ENCODE measurements at regions not wholly inside any gene's neighbourhood (a gene's known extent, or its start where the extent isn't known, plus 50 kb on each side); places are given as distances from the start of the nearest gene placed in this dataset.
A peak's percentile ranks its signal among the peaks of the same experiment; 100 is the strongest.

DNA sequence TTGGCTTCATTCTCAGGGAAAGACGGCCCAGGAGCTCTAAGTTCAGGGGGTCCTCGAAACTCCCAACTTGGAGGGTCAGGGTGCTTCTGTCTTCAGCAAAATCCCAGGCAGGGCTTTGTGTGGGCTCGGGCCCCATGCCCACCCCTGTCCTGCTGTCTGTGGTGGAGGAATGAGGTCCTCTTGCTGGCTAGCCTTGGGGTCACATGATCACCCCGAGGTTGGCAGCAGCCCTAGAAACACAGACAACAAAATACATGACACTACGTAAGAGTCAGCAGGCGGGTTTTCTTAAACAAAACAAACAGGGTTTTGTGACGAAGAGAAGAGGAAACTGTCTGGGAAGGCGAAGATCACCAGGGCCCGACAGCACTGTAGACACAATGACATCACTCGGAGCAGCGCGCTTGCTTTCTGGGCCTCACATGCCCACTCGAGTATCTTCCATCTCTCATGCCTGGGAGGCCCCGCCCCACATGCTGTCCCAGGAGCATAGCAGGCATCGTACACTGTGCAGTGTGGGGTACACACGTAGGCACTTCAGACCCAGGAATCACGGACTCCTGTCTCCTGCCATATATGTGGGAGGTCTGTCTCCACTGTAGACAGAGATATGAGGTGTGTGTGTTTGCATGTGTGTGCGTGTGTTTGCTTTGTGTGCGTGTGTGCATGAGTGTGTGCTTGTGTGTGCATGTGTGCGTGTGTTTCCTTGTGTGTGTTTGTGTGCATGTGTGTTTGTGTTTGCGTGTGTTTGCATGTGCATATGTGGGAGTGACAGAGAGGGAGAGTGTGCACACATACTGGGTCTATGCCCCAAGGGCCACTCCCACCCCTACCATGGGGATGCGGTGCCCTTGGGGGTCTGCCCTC lies 94.7 kb downstream of the SIK1 start:
- peaks cover 11% of the 10 kb centered on the region for H3K9me3 Mint-ChIP-seq
- H3K4me3 Mint-ChIP-seq: no peak overlapping the region
- no peak overlapping the region for H3K27ac Mint-ChIP-seq
- peaks cover 4% of the 10 kb centered on the region for H3K36me3 Mint-ChIP-seq (ENCODE audit: low read depth)
- no peaks in the 10 kb centered on the region for H3K27me3 Mint-ChIP-seq (ENCODE audit: low read depth)
- H3K4me1 Mint-ChIP-seq (ENCODE audit: low read depth): no peaks in the 10 kb centered on the region

DNA sequence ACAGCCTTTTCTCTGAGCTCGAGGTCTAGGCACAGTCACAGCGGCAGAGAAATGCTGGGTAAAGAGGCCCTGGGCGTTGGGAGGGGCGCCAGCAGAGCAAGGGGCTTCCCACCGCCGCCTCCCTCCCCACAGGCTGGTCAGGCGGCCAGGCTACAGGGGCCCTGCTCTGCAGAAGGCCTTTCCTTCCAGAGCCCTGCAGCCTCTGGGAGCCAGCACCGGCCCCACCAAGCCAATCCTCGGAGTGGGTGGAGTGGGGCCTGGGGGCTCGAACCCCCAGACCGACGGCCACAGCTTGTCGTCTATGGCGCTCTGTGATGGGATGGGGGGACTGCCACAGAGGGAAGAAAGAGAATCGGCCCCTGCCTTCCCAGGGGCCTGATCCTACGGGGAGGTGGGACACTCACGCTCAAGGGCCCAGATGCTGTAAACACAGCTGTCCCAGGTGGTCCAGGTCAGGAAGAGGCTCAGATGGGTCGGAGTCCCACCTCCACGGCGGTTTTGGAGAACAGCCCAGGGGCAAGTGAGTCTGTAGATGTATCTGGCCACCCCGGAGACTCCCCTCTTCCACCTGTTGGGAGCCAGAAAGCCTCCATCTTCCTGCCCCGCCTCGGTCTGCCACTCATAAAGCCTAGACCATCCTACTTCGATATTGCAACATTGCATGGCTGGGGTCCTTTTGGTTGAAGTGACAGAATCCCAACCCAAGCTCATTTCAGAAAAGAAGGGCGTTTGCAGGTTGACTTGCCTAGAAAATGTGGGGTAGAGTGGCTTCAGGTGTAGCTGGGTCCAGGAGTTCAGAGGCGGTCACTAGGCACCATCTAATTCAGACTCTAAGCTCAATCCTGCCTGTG lies 95.6 kb downstream of the SIK1 start:
- H3K27ac Mint-ChIP-seq: no peak overlapping the region

GRCh38 chr21:43330306-43330881 lies 96.5 kb downstream of the SIK1 start:
- Mint-ChIP-seq H3K27ac (no peak overlapping the region), H3K4me3 (no peak overlapping the region), H3K27me3 (ENCODE audit: low read depth) (no peaks in the 10 kb centered on the region), H3K36me3 (ENCODE audit: low read depth) (no peaks in the 10 kb centered on the region), H3K9me3 (peaks cover 4% of the 10 kb centered on the region), H3K4me1 (ENCODE audit: low read depth) (peaks cover 6% of the 10 kb centered on the region)

More for the DNA sequence above, 95.6 kb downstream of the SIK1 start:
- no peak overlapping the region for H3K4me3 Mint-ChIP-seq
- no peaks in the 10 kb centered on the region for H3K27me3 Mint-ChIP-seq (ENCODE audit: low read depth)
- H3K9me3 Mint-ChIP-seq: peaks cover 4% of the 10 kb centered on the region
- peaks cover 1% of the 10 kb centered on the region for H3K4me1 Mint-ChIP-seq (ENCODE audit: low read depth)
- H3K36me3 Mint-ChIP-seq (ENCODE audit: low read depth): no peaks in the 10 kb centered on the region

GRCh38 chr21:43329711-43330269 lies 97.1 kb downstream of the SIK1 start:
- Mint-ChIP-seq H3K4me1 (ENCODE audit: low read depth) (peaks cover 6% of the 10 kb centered on the region), H3K9me3 (peaks cover 4% of the 10 kb centered on the region), H3K4me3 (no peak overlapping the region), H3K36me3 (ENCODE audit: low read depth) (no peaks in the 10 kb centered on the region), H3K27ac (no peak overlapping the region), H3K27me3 (ENCODE audit: low read depth) (no peaks in the 10 kb centered on the region)

DNA sequence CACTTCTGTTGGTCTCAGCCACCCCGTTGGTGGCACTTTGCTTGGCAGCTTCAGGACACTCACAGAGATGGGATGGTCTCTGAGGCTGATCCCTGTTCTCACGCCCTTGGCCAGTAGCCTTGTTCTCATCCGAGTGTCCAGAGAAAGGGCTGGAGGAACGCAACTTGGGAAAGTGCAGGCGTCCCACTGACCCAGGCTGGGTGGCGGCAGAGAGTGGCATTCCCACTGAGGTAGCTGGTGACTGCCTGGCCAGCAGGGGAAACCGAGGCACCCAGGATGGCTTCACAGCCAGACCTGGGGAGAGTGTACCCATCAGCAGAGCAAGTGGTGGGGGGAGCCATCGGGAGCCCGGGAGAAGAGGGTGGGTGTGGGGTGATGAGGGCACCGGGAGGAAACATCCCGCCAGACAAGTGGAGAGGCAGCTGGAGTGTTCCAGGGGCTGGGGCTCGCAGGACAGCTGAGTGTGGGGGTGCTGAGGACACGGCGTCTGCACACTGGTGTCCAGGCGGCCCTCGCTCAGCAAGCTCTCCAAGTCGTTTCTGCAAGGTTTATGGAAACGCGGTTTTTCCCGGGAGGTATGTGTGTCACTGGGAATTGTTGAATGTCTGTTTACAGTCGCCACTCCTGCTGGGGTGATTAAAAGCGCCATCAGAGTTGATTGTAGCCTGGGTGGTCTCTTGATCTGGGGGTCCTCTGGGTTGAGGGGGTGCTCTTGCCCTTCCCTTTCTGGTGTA lies 97.8 kb downstream of the SIK1 start:
- Mint-ChIP-seq H3K36me3 (ENCODE audit: low read depth) (no peaks in the 10 kb centered on the region), H3K27me3 (ENCODE audit: low read depth) (no peaks in the 10 kb centered on the region), H3K9me3 (no peaks in the 10 kb centered on the region), H3K4me1 (ENCODE audit: low read depth) (peaks cover 6% of the 10 kb centered on the region), H3K4me3 (no peak overlapping the region), H3K27ac (no peak overlapping the region)

DNA sequence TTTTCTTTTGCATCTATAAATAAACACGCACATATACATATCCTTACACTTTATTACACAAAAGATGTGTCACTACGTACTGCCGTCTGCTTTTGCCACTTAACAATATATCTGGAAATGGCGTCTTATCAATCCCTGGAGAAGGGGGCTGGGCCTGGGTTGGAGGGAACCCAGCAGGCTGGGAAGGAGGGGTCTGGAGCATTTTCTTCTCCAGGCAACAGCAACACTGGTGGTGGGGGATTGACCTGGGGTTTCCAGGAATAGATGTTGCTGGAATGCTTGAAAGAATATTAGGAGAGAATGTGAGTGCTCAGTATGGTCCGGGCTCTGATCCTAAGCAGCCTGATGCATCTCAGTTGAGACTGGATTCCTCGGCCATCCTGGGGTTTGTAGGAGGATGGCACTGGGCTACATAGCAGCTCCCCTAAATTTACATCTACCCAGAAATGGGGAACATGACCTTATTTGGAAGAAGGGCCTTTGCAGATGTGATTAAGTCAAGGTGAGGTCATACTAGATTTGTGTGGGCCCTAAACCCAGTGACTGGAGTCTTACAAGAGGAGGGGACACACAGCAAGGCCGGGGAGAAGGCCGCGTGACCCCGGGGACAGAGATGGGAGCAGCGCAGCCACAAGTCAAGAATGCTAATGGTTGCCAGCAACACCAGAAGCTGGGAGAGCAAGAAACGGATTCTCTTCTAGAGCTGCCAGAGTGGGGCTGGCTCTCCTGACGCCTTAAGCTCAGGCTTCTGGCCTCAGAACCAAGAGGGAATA lies 98.6 kb downstream of the SIK1 start:
- H3K4me3 Mint-ChIP-seq: no peak overlapping the region

GRCh38 chr21:43325968-43326715 lies 100.8 kb downstream of the SIK1 start:
- Mint-ChIP-seq H3K27ac (peak overlapping the region; percentile 11), H3K9me3 (no peaks in the 10 kb centered on the region), H3K36me3 (ENCODE audit: low read depth) (no peaks in the 10 kb centered on the region), H3K27me3 (ENCODE audit: low read depth) (no peaks in the 10 kb centered on the region), H3K4me1 (ENCODE audit: low read depth) (peaks cover 6% of the 10 kb centered on the region), H3K4me3 (no peak overlapping the region)

More for the DNA sequence above, 98.6 kb downstream of the SIK1 start:
- Mint-ChIP-seq H3K4me1 (ENCODE audit: low read depth) (peaks cover 6% of the 10 kb centered on the region), H3K27ac (no peak overlapping the region), H3K36me3 (ENCODE audit: low read depth) (no peaks in the 10 kb centered on the region), H3K27me3 (ENCODE audit: low read depth) (no peaks in the 10 kb centered on the region), H3K9me3 (no peaks in the 10 kb centered on the region)

DNA sequence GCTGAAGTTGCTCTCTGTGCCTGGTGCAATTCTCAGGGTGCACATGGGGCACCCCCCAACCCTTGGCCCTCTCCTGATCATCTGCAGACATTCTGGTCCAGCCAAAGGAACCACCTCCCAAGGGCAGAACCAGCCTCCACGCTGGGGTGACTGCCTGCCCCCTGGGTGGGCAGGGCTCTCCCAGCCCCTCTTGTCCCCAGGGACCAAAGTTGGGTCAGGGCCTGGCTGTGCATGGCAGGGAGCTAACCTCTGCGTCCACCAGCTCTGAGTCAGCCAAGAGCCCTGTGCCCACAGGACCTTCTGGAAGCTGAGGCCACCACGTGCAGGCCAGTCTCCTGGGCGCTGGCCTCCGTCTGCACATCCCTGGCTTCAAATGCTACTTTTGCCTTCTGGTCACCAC lies 101.9 kb downstream of the SIK1 start:
- H3K4me3 Mint-ChIP-seq: no peak overlapping the region
- peaks cover 6% of the 10 kb centered on the region for H3K4me1 Mint-ChIP-seq (ENCODE audit: low read depth)
- peak overlapping the region; percentile 9 for H3K27ac Mint-ChIP-seq
- H3K36me3 Mint-ChIP-seq (ENCODE audit: low read depth): no peaks in the 10 kb centered on the region
- H3K27me3 Mint-ChIP-seq (ENCODE audit: low read depth): no peaks in the 10 kb centered on the region
- no peaks in the 10 kb centered on the region for H3K9me3 Mint-ChIP-seq

DNA sequence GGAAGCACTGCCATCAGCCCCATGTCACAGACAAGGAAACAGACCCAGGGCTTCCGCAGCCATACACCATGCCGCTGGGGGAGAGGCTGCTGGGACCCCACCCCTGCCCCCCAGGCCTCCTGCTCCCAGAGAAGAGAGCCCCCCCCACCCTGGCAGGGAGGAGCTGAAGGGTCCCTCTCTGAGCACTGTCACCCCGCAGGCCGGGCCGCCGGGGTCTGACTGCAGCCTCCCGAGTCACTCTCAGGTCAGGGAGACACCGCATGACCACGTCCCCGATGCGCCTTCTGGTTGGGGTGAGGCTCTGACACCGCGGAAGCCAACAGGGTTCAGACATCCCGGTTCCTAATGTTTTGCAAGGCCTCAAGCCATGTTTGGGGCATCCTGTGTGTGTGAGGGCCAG lies 102.3 kb downstream of the SIK1 start:
- Mint-ChIP-seq H3K27ac (no peak overlapping the region), H3K36me3 (ENCODE audit: low read depth) (no peaks in the 10 kb centered on the region), H3K4me3 (no peak overlapping the region), H3K27me3 (ENCODE audit: low read depth) (no peaks in the 10 kb centered on the region), H3K9me3 (no peaks in the 10 kb centered on the region), H3K4me1 (ENCODE audit: low read depth) (peaks cover 6% of the 10 kb centered on the region)

- Mint-ChIP-seq H3K4me1 (ENCODE audit: low read depth) (peaks cover 6% of the 10 kb centered on the region), H3K4me3 (no peak overlapping the region), H3K9me3 (no peaks in the 10 kb centered on the region), H3K36me3 (ENCODE audit: low read depth) (no peaks in the 10 kb centered on the region), H3K27ac (no peak overlapping the region), H3K27me3 (ENCODE audit: low read depth) (no peaks in the 10 kb centered on the region)
Measured at GRCh38 chr21:43323244-43324005, 103.5 kb downstream of the SIK1 start.

DNA sequence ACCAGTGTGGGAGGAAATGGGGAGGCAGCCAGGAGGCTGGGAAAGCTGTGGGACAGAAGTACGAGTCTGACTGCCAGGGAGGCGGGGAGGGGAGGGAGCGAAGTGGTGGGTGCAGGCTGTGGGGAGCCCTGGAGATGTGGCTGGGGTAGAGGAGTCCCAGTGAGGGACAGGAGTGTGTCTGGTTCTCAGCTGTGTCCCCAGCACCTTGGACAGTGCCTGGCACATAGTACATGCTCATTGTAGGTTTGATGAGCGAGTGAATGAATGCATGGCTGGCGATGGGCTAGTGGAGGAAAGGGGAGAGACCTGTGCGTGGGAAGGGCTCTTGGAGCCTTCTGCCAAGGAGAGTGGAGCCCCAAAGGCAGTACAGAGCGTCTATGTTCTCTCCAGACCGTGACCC lies 104.1 kb downstream of the SIK1 start:
- Mint-ChIP-seq H3K4me1 (ENCODE audit: low read depth) (peaks cover 6% of the 10 kb centered on the region), H3K9me3 (no peaks in the 10 kb centered on the region), H3K27me3 (ENCODE audit: low read depth) (no peaks in the 10 kb centered on the region), H3K36me3 (ENCODE audit: low read depth) (no peaks in the 10 kb centered on the region), H3K4me3 (no peak overlapping the region), H3K27ac (no peak overlapping the region)

DNA sequence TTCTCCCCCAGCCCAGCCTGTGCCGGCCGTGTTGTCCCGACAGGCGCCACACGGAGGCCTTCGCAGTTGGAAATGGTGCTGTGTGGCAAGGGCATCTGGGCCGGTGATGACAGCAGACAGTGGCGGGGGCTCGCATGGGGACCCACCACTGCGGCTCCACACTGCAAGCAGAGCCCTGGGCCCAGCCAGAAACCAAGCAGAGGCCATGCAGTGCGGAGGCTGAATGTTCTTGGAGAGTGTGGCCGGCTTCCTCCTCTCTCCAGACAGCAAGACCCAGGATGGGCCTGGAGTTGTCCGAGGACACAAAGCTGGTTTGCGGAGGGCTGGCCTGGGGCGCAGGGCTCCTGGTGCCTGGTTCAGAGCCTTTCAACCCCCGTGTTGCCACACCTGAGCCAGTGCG lies 104.6 kb downstream of the SIK1 start:
- H3K27ac Mint-ChIP-seq: no peak overlapping the region
- H3K9me3 Mint-ChIP-seq: no peaks in the 10 kb centered on the region
- no peaks in the 10 kb centered on the region for H3K27me3 Mint-ChIP-seq (ENCODE audit: low read depth)
- H3K4me3 Mint-ChIP-seq: no peak overlapping the region
- peaks cover 6% of the 10 kb centered on the region for H3K4me1 Mint-ChIP-seq (ENCODE audit: low read depth)
- H3K36me3 Mint-ChIP-seq (ENCODE audit: low read depth): no peaks in the 10 kb centered on the region
